SK-N-MC (cell line): ENCODE measurements at regions not wholly inside any gene's neighbourhood (a gene's known extent, or its start where the extent isn't known, plus 50 kb on each side); places are given as distances from the start of the nearest gene placed in this dataset.

Experiments
- EZH2 ChIP-seq: fragments of 200-600 bp; sonication (generic); IDR thresholded peaks from one replicate; pipeline ENCODE4 v1.6.1; 2017; ENCODE audit warnings: antibody characterized with exemption
- POLR2AphosphoS5 ChIP-seq: IDR thresholded peaks from 2 replicates; pipeline ENCODE4 v1.6.1; 2012; ENCODE audit warnings: mild to moderate bottlenecking, low read depth, low read length, borderline replicate concordance

- TF ChIP-seq POLR2AphosphoS5 (no peak), EZH2 (no peak)
Measured at GRCh38 chr12:24227551-24227950, 278.1 kb upstream of the SOX5 start.
